OCI-LY3 (cell line): ENCODE measurements at regions not wholly inside any gene's neighbourhood (a gene's known extent, or its start where the extent isn't known, plus 50 kb on each side); places are given as distances from the start of the nearest gene placed in this dataset.

Source experiments
- EZH2phosphoT487 ChIP-seq: fragments of 200-600 bp; shearing (Covaris generic); IDR thresholded peaks from 2 replicates; pipeline ENCODE4 v1.6.1; 2018; ENCODE audit warnings: antibody characterized with exemption, mixed run types, low read depth
- TF ChIP-seq, protein P1 (sequence below): fragments of 200-600, 300-600 bp; sonication (generic); IDR thresholded peaks from 2 replicates; pipeline ENCODE4 v1.5.1; 2014; ENCODE audit warnings: antibody characterized with exemption, low read length, low read depth

DNA sequence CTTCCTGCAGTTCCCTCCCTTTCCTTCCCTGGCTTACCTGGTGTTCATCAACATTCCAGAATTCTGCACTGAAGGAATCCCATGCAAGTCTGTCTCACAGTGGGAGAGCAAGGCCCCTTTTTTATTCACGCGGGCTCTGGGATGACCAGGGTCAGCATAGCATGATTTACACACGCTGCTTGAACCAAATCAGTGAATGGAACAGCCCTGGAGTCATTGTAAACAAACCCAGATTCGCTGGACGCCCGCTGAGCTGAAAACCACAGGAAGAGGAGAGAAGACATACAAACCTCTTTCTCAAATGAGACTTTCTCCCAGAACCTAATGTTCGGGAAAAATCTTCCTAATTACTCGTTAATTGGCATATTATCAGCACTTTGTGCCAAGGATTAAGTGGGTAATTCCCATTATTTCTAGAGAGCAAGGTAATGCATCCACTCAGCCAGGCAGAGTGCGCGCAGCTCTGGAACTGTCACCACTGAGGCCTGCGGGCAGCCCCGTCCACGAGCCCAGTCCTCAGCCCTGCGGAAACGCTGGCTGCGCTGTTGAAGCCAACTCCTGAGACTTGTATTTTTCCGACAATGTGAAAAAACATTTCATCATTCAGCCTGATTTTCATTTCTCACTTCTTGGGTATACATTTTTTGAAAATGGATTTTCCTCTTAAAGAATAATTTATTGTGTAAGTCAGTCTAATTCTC is 140.0 kb downstream of the ETS2 start:
- TF ChIP-seq, protein P1, sequence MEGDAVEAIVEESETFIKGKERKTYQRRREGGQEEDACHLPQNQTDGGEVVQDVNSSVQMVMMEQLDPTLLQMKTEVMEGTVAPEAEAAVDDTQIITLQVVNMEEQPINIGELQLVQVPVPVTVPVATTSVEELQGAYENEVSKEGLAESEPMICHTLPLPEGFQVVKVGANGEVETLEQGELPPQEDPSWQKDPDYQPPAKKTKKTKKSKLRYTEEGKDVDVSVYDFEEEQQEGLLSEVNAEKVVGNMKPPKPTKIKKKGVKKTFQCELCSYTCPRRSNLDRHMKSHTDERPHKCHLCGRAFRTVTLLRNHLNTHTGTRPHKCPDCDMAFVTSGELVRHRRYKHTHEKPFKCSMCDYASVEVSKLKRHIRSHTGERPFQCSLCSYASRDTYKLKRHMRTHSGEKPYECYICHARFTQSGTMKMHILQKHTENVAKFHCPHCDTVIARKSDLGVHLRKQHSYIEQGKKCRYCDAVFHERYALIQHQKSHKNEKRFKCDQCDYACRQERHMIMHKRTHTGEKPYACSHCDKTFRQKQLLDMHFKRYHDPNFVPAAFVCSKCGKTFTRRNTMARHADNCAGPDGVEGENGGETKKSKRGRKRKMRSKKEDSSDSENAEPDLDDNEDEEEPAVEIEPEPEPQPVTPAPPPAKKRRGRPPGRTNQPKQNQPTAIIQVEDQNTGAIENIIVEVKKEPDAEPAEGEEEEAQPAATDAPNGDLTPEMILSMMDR: no peak
- no peak for TF ChIP-seq EZH2phosphoT487
